Urothelium cell line (cell line): ENCODE measurements at regions not wholly inside any gene's neighbourhood (a gene's known extent, or its start where the extent isn't known, plus 50 kb on each side); places are given as distances from the start of the nearest gene placed in this dataset.
"Not testable (repeated sequence)": the region's sequence is repeated elsewhere in the genome, so short reads cannot be mapped to it uniquely, and the experiment has no call there.

Experiments used
- DNase-seq: peaks from one replicate; pipeline ENCODE4 v3.0.0; 2011; ENCODE audit warnings: low spot score, mixed read lengths
- FAIRE-seq: peaks from 2 replicates; lab custom pipeline; 2011; peaks lifted over from hg19 to GRCh38; lab: Jason Lieb, UNC

GRCh38 chr17:45585794-45586650, 95.5 kb upstream of the PLEKHM1 start:
- not testable (repeated sequence) for FAIRE-seq, DNase-seq

DNA sequence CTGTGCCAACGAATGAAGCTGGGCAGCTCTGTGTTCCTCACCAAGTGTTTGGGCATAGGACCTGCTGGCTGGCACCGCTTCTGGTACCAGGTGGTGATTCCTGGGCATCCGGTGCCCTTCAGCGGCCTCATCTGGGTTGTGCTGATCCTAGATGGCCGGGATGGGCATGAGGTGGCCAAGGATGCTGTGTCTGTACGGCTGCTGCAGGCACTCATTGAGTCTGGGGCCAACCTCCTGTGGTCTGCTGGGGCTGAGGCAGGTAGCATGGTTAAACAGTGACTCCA, 96.1 kb upstream of the PLEKHM1 start:
- DNase-seq, FAIRE-seq: not testable (repeated sequence)

DNA sequence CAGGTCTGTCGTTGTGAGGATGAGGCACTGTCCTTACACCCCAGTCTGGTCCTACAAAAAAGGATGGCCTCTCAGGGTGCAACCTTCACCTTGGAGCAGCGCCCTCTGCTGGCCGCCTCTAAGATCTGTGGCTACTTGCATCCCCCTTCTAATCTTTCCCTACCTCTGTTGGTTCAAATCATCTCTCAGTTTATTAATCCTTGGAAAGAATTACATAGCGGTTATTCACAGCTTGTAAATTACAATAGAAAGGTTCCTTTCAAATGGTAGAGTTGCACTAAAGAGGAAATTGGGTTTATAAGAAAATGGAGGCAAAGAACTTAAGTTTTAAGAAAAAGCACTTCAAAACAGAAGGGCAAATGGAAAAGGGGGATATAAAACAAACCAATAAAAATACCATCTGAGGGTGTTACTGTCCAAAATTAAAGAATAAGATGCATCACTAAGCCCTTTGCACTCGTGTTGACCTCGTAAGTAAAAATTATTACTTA, 102.0 kb upstream of the PLEKHM1 start:
- DNase-seq: peak; percentile 45
- not testable (repeated sequence) for FAIRE-seq

DNA sequence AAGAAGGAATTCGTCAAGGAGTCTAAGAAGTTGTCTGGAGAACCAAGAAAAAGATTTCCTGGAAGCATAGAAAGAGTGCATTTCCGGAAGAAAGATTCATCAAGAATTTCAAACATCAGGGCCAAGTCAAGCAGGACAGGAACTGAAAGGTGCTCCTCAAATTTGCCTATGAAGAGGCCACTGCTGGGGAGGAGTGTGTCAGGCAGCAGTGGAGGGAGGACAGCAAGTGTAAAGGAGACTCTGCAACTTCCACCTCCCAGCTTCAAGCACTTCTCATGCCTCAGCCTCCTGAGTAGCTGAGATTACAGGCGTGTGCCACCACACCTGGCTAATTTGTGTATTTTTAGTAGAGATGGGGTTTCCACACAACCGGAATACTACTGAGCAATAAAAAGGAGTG, 105.8 kb upstream of the PLEKHM1 start:
- DNase-seq, FAIRE-seq: not testable (repeated sequence)

- FAIRE-seq, DNase-seq: not testable (repeated sequence)
Measured at GRCh38 chr17:45600052-45601012, 109.8 kb upstream of the PLEKHM1 start.

GRCh38 chr17:45601013-45601412, 110.5 kb upstream of the PLEKHM1 start:
- FAIRE-seq, DNase-seq: not testable (repeated sequence)

DNA sequence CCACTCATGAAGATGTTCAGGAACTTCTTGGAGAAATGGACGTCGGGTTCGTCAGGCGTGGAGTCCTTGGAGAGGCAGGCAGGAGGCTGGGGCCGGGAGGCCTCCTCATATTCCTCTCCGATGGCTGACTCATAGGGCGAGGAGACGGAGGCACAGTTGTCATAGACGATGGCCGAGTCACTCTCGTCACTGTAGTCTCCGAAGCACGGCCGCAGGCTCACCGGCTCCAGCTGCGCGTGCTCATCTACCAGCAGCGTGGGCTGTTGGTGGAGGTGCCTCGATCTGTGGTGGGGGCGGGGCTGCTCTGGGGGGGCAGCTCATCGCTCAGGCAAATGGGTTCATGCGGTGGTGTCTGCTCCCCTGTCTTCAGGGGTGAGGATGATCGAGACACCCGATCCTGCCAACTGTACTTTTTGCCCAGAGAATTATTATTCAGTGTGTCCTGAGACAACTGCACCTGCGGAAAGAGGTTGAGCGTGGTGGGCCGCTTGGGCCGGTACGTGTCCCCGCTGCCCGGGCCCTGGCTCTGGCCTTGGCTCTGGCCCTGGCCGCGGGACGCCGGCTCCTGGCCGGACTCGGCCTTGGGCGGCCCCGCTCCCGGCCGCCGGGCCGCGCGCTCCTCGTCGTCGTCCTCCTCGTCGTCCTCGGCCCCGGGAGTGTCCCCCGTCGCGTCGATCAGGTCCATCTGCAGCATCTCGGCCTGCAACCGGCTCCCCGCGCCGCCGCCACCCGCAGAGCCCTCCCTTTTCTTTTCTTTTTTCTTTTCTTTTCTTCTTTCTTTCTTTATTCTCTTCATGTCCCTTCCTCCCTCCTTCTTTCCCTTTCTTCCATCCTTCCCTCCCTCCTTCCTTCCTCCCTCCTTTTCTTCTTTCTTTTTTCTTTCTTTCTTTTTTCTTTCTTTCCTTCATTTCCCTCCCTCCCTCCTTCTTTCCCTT, 111.4 kb upstream of the PLEKHM1 start:
- FAIRE-seq, DNase-seq: not testable (repeated sequence)

GRCh38 chr17:45605751-45606150, 115.2 kb upstream of the PLEKHM1 start:
- FAIRE-seq, DNase-seq: not testable (repeated sequence)

DNA sequence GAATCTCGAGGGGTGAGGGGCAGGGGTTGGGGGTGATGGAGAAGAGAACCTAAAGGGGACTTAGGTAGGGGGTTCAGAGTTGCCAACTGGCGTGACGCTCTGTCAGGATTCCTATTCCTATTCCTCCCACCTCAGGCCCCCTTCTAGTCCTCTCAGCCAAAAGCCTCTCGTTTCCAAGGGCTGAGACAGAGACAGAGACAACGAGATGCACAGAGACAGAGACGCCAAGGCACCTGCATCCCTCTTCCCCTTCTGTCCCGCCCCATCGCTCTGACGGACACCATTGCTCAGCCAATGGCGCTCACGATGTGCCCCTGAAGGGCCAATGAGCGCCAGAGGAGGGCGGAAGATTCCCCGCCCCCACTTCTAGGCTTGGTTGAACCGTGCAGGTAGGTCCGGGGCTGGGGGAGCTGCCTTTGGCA, 129.5 kb upstream of the PLEKHM1 start:
- peak; percentile 67 for DNase-seq
- peak; percentile 62 for FAIRE-seq

GRCh38 chr17:45620468-45620867, 129.9 kb upstream of the PLEKHM1 start:
- FAIRE-seq, DNase-seq: not testable (repeated sequence)

DNA sequence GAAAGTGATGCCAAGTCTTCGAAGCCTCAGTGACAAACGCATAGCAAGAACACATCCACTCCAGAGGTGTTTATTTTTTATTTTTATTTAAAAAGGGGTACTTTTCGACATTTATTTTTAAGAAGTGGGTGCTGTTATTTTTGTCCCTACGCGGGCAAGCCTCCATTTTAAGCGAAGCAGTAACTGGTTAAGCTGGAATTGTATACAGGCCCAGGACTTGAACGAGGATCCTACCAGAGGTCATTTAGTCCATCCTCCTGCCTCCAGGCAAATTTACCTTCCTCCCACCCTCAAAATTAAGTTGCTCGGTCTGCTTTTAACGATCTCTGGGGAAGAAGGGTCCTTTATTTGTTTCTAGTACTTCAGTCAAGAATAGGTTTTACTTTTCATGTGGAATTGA, 130.6 kb upstream of the PLEKHM1 start:
- DNase-seq, FAIRE-seq: not testable (repeated sequence)

DNA sequence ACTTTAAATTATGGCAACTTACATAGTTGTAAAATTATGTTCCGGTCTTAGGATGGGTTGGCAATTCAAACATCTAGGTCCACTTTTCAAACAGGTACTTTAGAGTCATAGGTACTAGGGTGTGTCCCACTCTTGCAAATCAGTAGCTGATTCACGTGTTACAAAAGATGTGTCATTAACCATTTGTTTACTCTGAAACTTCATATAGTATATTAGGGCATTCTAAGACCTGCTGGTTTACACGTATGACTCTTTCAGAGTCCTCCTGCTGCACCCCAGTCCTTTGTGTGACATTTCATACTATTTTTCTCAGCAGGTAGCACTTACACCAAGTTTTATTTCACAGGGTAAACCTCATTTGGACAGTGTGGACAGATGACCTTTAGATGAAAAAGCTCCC, 131.8 kb upstream of the PLEKHM1 start:
- FAIRE-seq, DNase-seq: not testable (repeated sequence)

DNA sequence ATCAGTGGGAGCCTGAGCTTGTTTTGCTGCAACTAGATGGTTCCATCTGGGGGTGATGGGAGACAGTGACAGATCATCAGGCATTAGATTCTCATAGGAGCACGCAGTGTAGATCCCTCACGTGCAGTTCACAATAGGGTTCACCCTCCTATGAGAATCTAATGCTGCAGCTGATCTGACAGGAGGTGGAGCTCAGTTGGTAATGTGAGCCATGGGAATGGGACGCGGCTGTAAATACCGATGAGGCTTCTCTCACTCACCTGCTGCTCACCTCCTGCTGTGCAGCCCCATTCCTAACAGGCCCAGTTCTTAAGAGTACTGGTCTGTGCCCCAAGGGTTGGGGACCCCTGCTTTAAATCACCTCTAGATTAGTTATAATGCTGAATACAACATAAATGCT, 137.5 kb upstream of the PLEKHM1 start:
- no peak for DNase-seq
- no peak for FAIRE-seq

DNA sequence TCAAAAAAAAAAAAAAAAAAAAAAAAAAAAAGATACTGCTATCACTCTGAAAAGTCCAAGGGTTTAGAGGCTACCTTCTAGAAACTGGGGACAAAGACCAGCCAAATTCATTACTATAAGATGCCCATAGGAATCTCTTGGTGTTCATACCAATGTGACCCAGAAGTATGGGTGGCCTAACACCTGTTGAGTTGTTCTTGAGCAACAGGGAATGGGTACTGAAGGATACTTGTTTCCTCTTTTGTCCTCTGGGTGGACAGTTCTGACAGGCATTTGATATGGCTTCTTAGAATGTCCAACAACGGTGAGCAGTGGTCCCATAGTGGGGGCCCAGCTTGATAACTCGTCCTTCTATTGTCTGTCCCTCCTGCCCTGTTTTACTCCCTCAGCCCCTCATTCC, 141.4 kb upstream of the PLEKHM1 start:
- no peak for DNase-seq
- FAIRE-seq: no peak

DNA sequence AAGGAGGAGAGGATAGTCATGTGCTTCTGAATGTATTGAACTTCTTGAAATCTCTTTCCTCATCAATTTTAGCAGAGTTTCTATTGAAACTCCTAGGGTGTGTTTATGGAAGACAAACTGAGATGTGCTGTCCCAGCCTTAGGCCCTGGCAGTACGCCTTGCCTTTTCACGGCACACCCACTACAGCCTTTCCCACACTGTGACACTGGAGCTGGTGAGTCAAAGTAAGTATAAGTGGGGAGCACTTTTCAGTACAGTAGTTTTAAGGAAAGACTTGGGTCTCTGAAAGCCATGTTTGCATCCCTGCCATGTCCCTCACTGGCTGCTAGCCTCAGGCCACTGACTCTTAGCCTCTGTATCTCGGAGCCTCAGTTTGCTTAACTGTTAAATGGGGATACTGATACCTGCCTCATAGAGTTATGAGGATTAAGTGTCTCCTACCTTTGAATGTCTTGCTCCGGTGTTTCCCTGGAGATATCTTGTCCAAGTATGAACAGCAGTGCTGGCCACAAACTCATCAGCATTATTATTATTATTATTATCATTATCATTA, 144.7 kb upstream of the CRHR1 start:
- FAIRE-seq (no peak), DNase-seq (no peak)

GRCh38 chr17:45640141-45640850, 143.8 kb upstream of the CRHR1 start:
- FAIRE-seq: peak; percentile 71

GRCh38 chr17:45641541-45641940, 142.6 kb upstream of the CRHR1 start:
- DNase-seq (no peak), FAIRE-seq (no peak)

More at GRCh38 chr17:45640141-45640850, 143.8 kb upstream of the CRHR1 start:
- DNase-seq: peak; percentile 76

DNA sequence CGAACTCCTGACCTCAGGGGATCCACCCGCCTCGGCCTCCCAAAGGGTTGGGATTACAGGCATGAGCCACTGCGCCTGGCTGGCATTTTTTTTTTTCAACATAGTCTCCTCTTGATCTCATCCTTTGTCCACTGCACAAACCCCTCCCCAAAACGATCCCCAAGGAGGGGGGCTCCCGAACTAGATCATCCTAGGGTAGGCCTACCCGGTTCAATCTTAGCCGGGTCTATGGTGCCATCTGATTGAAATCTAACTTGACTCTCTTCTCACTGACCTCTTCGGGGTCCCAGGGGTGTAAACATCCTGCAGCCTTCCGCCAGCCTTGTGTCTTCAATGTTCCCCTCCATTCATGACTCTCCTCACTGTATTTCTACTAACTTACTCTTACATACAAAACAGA, 140.5 kb upstream of the CRHR1 start:
- FAIRE-seq: no peak
- no peak for DNase-seq

GRCh38 chr17:45644637-45645036, 139.5 kb upstream of the CRHR1 start:
- FAIRE-seq: not testable (repeated sequence)

More at GRCh38 chr17:45644637-45645036, 139.5 kb upstream of the CRHR1 start:
- DNase-seq: not testable (repeated sequence)
